GM12864 (cell line): ENCODE measurements at regions not wholly inside any gene's neighbourhood (a gene's known extent, or its start where the extent isn't known, plus 50 kb on each side); places are given as distances from the start of the nearest gene placed in this dataset.

ENCODE experiments used
- DNase-seq: peaks from one replicate; pipeline ENCODE4 v3.0.0-alpha.2; 2011; ENCODE audit warnings: low read depth
- H3K4me3 ChIP-seq: 2 replicates; pipeline ENCODE4 v1.5.1; 2011; ENCODE audit warnings: mild to moderate bottlenecking, low read depth, low read length, control low read depth
- CTCF ChIP-seq: IDR thresholded peaks from 2 replicates; pipeline ENCODE4 v1.5.1; 2011; ENCODE audit warnings: low read depth, mild to moderate bottlenecking, moderate library complexity, low read length, control low read depth, inconsistent platforms; ENCODE audit errors: missing control alignments

- no peak for DNase-seq
- H3K4me3 ChIP-seq, result no peak overlapping the region
- no peak for TF ChIP-seq CTCF
Observed at GRCh38 chr2:176748662-176749061, 463.9 kb upstream of the HNRNPA3 start.

GRCh38 chr2:176751314-176752227 is 461.0 kb upstream of the HNRNPA3 start:
- TF ChIP-seq CTCF, result no peak
- DNase-seq, result no peak
- H3K4me3 ChIP-seq, result no peak overlapping the region

- TF ChIP-seq CTCF, result no peak
- DNase-seq, result no peak
- no peak overlapping the region for H3K4me3 ChIP-seq
Observed at GRCh38 chr2:176752295-176752694, 460.3 kb upstream of the HNRNPA3 start.

- no peak for DNase-seq
Observed at GRCh38 chr2:176753205-176753604, 459.4 kb upstream of the HNRNPA3 start.

GRCh38 chr2:176753752-176754474 is 458.7 kb upstream of the HNRNPA3 start:
- TF ChIP-seq CTCF, result no peak
- no peak for DNase-seq
- H3K4me3 ChIP-seq, result no peak overlapping the region

More at GRCh38 chr2:176753205-176753604, 459.4 kb upstream of the HNRNPA3 start:
- no peak for TF ChIP-seq CTCF
- H3K4me3 ChIP-seq, result no peak overlapping the region

GRCh38 chr2:176755537-176756135 is 457.0 kb upstream of the HNRNPA3 start:
- H3K4me3 ChIP-seq, result no peak overlapping the region
- TF ChIP-seq CTCF, result no peak
- DNase-seq, result no peak
